Mononuclear cell (primary cell): ENCODE measurements at regions not wholly inside any gene's neighbourhood (a gene's known extent, or its start where the extent isn't known, plus 50 kb on each side); places are given as distances from the start of the nearest gene placed in this dataset.
"Not testable (repeated sequence)": the region's sequence is repeated elsewhere in the genome, so short reads cannot be mapped to it uniquely, and the experiment has no call there.

ENCODE experiments used
- H3K27me3 ChIP-seq: 2 replicates; pipeline ENCODE4 v1.6.0; 2011; ENCODE audit warnings: low read length, control low read depth; ENCODE audit not compliant: insufficient read depth
- H3K4me1 ChIP-seq: 2 replicates; pipeline ENCODE4 v1.5.1; 2011; ENCODE audit warnings: mild to moderate bottlenecking, low read length, control low read depth; ENCODE audit not compliant: insufficient read depth
- H3K4me3 ChIP-seq: 2 replicates; pipeline ENCODE4 v1.5.1; 2011; ENCODE audit warnings: mild to moderate bottlenecking, low read length, moderate library complexity
- H3K9me3 ChIP-seq: 2 replicates; pipeline ENCODE4 v1.5.1; 2011; ENCODE audit warnings: low read depth, mild to moderate bottlenecking, control low read depth, low read length

GRCh38 chr6:27672113-27672799 lies 199.4 kb upstream of the ZNF184 start:
- Histone ChIP-seq H3K9me3 (no peaks in the 10 kb centered on the region), H3K4me3 (no peak overlapping the region), H3K4me1 (peaks cover 19% of the 10 kb centered on the region), H3K27me3 (peaks cover 99% of the 10 kb centered on the region)

GRCh38 chr6:27669624-27670301 lies 196.9 kb upstream of the ZNF184 start:
- peaks cover 100% of the 10 kb centered on the region for H3K27me3 ChIP-seq
- no peak overlapping the region for H3K4me3 ChIP-seq
- peaks cover 19% of the 10 kb centered on the region for H3K4me1 ChIP-seq
- H3K9me3 ChIP-seq, result no peaks in the 10 kb centered on the region

GRCh38 chr6:27669295-27669623 lies 196.4 kb upstream of the ZNF184 start:
- Histone ChIP-seq H3K27me3 (peaks cover 99% of the 10 kb centered on the region), H3K4me1 (peaks cover 19% of the 10 kb centered on the region), H3K4me3 (no peak overlapping the region), H3K9me3 (no peaks in the 10 kb centered on the region)

- peaks cover 19% of the 10 kb centered on the region for H3K4me1 ChIP-seq
- no peak overlapping the region for H3K4me3 ChIP-seq
- no peaks in the 10 kb centered on the region for H3K9me3 ChIP-seq
- peaks cover 93% of the 10 kb centered on the region for H3K27me3 ChIP-seq
Observed at GRCh38 chr6:27668442-27669294, 195.8 kb upstream of the ZNF184 start.

GRCh38 chr6:27667657-27668441 lies 194.9 kb upstream of the ZNF184 start:
- Histone ChIP-seq H3K4me1 (peaks cover 19% of the 10 kb centered on the region), H3K4me3 (no peak overlapping the region), H3K9me3 (no peaks in the 10 kb centered on the region), H3K27me3 (peaks cover 91% of the 10 kb centered on the region)

- Histone ChIP-seq H3K4me1 (peaks cover 13% of the 10 kb centered on the region), H3K4me3 (no peak overlapping the region), H3K27me3 (peaks cover 84% of the 10 kb centered on the region), H3K9me3 (no peaks in the 10 kb centered on the region)
Observed at GRCh38 chr6:27667016-27667656, 194.2 kb upstream of the ZNF184 start.

GRCh38 chr6:27662769-27663168 lies 189.9 kb upstream of the ZNF184 start:
- Histone ChIP-seq H3K9me3 (no peaks in the 10 kb centered on the region), H3K27me3 (peaks cover 42% of the 10 kb centered on the region), H3K4me1 (peaks cover 3% of the 10 kb centered on the region), H3K4me3 (no peak overlapping the region)

- H3K4me1 ChIP-seq, H3K9me3 ChIP-seq, H3K4me3 ChIP-seq: not testable (repeated sequence)
- H3K27me3 ChIP-seq, result peaks cover 37% of the 10 kb centered on the region
Observed at GRCh38 chr6:27662212-27662611, 189.3 kb upstream of the ZNF184 start.

GRCh38 chr6:27653143-27653825 lies 180.4 kb upstream of the ZNF184 start:
- not testable (repeated sequence) for H3K4me1 ChIP-seq, H3K9me3 ChIP-seq, H3K4me3 ChIP-seq
- peaks cover 46% of the 10 kb centered on the region for H3K27me3 ChIP-seq

- Histone ChIP-seq H3K9me3 (no peaks in the 10 kb centered on the region), H3K27me3 (peaks cover 48% of the 10 kb centered on the region), H3K4me1 (no peaks in the 10 kb centered on the region), H3K4me3 (no peak overlapping the region)
Observed at GRCh38 chr6:27651371-27651732, 178.4 kb upstream of the ZNF184 start.

- Histone ChIP-seq H3K4me3 (no peak overlapping the region), H3K4me1 (no peaks in the 10 kb centered on the region), H3K27me3 (peaks cover 48% of the 10 kb centered on the region), H3K9me3 (no peaks in the 10 kb centered on the region)
Observed at GRCh38 chr6:27650620-27651370, 177.9 kb upstream of the ZNF184 start.

- H3K27me3 ChIP-seq, result peaks cover 25% of the 10 kb centered on the region
- H3K4me3 ChIP-seq, result no peak overlapping the region
- H3K9me3 ChIP-seq, result peaks cover 4% of the 10 kb centered on the region
- no peaks in the 10 kb centered on the region for H3K4me1 ChIP-seq
Observed at GRCh38 chr6:27644528-27644927, 171.6 kb upstream of the ZNF184 start.

GRCh38 chr6:27642744-27643456 lies 170.0 kb upstream of the ZNF184 start:
- no peaks in the 10 kb centered on the region for H3K4me1 ChIP-seq
- H3K4me3 ChIP-seq, result no peak overlapping the region
- H3K27me3 ChIP-seq, result peaks cover 18% of the 10 kb centered on the region
- peaks cover 4% of the 10 kb centered on the region for H3K9me3 ChIP-seq
